Breast epithelium (tissue), 3 donors: ENCODE measurements at regions not wholly inside any gene's neighbourhood (a gene's known extent, or its start where the extent isn't known, plus 50 kb on each side); places are given as distances from the start of the nearest gene placed in this dataset.

Experiments
- POLR2AphosphoS5 ChIP-seq, 3 donors: sonication (generic); formaldehyde crosslinking; IDR thresholded peaks; one replicate each; pipeline ENCODE4 v1.6.1; 2017; ENCODE audit warnings: antibody characterized with exemption in 3 of 3
- TF ChIP-seq, protein P1 (sequence below), 3 donors: fragments of 450-650 bp; IDR thresholded peaks; one replicate each; pipeline ENCODE4 v1.5.1; 2016 to 2017; ENCODE audit warnings: antibody characterized with exemption in 3 of 3, mild to moderate bottlenecking in 3 of 3, moderate library complexity in 3 of 3

GRCh38 chr13:67298297-67298696 is 68.2 kb upstream of the PCDH9 start:
- TF ChIP-seq POLR2AphosphoS5 (IDR thresholded peaks at IDR 0.05) = no peak
- TF ChIP-seq, protein P1, sequence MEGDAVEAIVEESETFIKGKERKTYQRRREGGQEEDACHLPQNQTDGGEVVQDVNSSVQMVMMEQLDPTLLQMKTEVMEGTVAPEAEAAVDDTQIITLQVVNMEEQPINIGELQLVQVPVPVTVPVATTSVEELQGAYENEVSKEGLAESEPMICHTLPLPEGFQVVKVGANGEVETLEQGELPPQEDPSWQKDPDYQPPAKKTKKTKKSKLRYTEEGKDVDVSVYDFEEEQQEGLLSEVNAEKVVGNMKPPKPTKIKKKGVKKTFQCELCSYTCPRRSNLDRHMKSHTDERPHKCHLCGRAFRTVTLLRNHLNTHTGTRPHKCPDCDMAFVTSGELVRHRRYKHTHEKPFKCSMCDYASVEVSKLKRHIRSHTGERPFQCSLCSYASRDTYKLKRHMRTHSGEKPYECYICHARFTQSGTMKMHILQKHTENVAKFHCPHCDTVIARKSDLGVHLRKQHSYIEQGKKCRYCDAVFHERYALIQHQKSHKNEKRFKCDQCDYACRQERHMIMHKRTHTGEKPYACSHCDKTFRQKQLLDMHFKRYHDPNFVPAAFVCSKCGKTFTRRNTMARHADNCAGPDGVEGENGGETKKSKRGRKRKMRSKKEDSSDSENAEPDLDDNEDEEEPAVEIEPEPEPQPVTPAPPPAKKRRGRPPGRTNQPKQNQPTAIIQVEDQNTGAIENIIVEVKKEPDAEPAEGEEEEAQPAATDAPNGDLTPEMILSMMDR (IDR thresholded peaks at IDR 0.05) = no peak
